K562 (cell line): ENCODE measurements at regions not wholly inside any gene's neighbourhood (a gene's known extent, or its start where the extent isn't known, plus 50 kb on each side); places are given as distances from the start of the nearest gene placed in this dataset.
A peak's percentile ranks its signal among the peaks of the same experiment; 100 is the strongest.
"Not testable (repeated sequence)": the region's sequence is repeated elsewhere in the genome, so short reads cannot be mapped to it uniquely, and the experiment has no call there.

Experiments used
- ATAC-seq: fragments of 200-7000 bp; cut with Tn5 transposase; 3 replicates; pipeline ENCODE4 v1.9.1; 2020; ENCODE audit warnings: moderate library complexity
- BruUV-seq: library from RNA; stranded (reverse); fragments of 400-500 nt; replicated peaks from 2 replicates; lab custom pipeline; 2021; lab: Mats Ljungman, UMichigan
- CTCF ChIA-PET: fragments of 300-600 bp; formaldehyde crosslinking; extraction: SDS; loops from one replicate; lab custom pipeline; 2021; ENCODE audit warnings: low intra/inter-chr PET ratio; lab: Yijun Ruan, JAX
- POLR2A ChIA-PET: fragments of 300-600, 350-650 bp; sonication (Branson Sonifier 250); formaldehyde crosslinking; extraction: SDS; loops from one replicate; lab custom pipeline; 2021; ENCODE audit warnings: antibody characterized with exemption, inconsistent platforms; lab: Yijun Ruan, JAX
- DNase-seq, 4 experiments: peaks; one replicate each; pipeline versions ENCODE4 v3.0.0 to v3.0.0-alpha.2; 2011 to 2018; ENCODE audit warnings: low spot score in 3 of 4, mixed read lengths in 3 of 4; ENCODE audit errors: extremely low read depth in 1 of 4
- FAIRE-seq: peaks from 2 replicates; lab custom pipeline; 2011; peaks lifted over from hg19 to GRCh38; lab: Jason Lieb, UNC
- H2AFZ ChIP-seq: 2 replicates; pipeline ENCODE4 v1.6.0; 2011; ENCODE audit warnings: low read depth, low read length, control low read depth, inconsistent platforms
- H3K27ac ChIP-seq: fragments of 200-600 bp; 3 replicates; pipeline ENCODE4 v1.8.0; 2011; ENCODE audit warnings: low read depth, mild to moderate bottlenecking, control low read depth, inconsistent platforms, low read length, moderate library complexity, mixed read lengths; ENCODE audit errors: extremely low read depth
- H3K27me3 ChIP-seq, 2 experiments: fragments of 300-600 bp in 1 of 2; 2 replicates in 1 of 2; 3 replicates in 1 of 2; pipeline versions ENCODE4 v1.6.0 to v1.8.0; 2011; ENCODE audit warnings: inconsistent platforms in 2 of 2, low read length in 2 of 2, mild to moderate bottlenecking in 1 of 2, mixed read lengths in 1 of 2, moderate library complexity in 1 of 2; ENCODE audit not compliant: control insufficient read depth in 2 of 2, insufficient read depth in 2 of 2
- H3K36me3 ChIP-seq: fragments of 300-600 bp; 3 replicates; pipeline ENCODE4 v1.8.0; 2011; ENCODE audit warnings: mild to moderate bottlenecking, low read length, inconsistent platforms; ENCODE audit not compliant: control insufficient read depth, insufficient read depth
- H3K4me1 ChIP-seq, 2 experiments: fragments of 200-600 bp in 1 of 2; replicated peaks in 1 of 2; 2 replicates in 1 of 2; 3 replicates in 1 of 2; pipeline versions ENCODE4 v1.5.1 to v1.8.0; 2011; ENCODE audit warnings: inconsistent platforms in 2 of 2, low read length in 2 of 2, mild to moderate bottlenecking in 1 of 2, mixed read lengths in 1 of 2, moderate library complexity in 1 of 2; ENCODE audit not compliant: control insufficient read depth in 2 of 2, insufficient read depth in 2 of 2
- H3K4me2 ChIP-seq: 2 replicates; pipeline ENCODE4 v1.6.1; 2011; ENCODE audit warnings: low read length, control low read depth, inconsistent platforms, mixed read lengths; ENCODE audit not compliant: insufficient read depth
- H3K4me3 ChIP-seq: fragments of 200-600 bp; sonication (generic), shearing (Covaris generic); 2 replicates; pipeline ENCODE4 v1.5.1; 2016; ENCODE audit warnings: control low read depth, inconsistent platforms
- H3K79me2 ChIP-seq: fragments of 200-600 bp; 3 replicates; pipeline ENCODE4 v1.8.0; 2011; ENCODE audit warnings: low read length, inconsistent platforms; ENCODE audit not compliant: control insufficient read depth, insufficient read depth
- H3K9ac ChIP-seq, 2 experiments: 2 replicates each; pipeline versions ENCODE4 v1.6.0 to v1.6.1; 2011; ENCODE audit warnings: low read depth in 2 of 2, low read length in 2 of 2, control low read depth in 1 of 2, inconsistent platforms in 1 of 2, mild to moderate bottlenecking in 1 of 2, mixed read lengths in 1 of 2; ENCODE audit not compliant: insufficient read depth in 1 of 2
- H3K9me1 ChIP-seq: one replicate; pipeline ENCODE4 v1.6.0; 2011; ENCODE audit warnings: inconsistent platforms, mild to moderate bottlenecking, low read length, moderate library complexity; ENCODE audit not compliant: control insufficient read depth, insufficient read depth
- H3K9me3 ChIP-seq: replicated peaks from 2 replicates; pipeline ENCODE4 v1.5.1; 2011; ENCODE audit warnings: low read depth, low read length, inconsistent platforms; ENCODE audit not compliant: control insufficient read depth, insufficient read depth
- H4K20me1 ChIP-seq: replicated peaks from 2 replicates; pipeline ENCODE4 v1.6.1; 2011; ENCODE audit warnings: low read length, inconsistent platforms, mixed read lengths; ENCODE audit not compliant: control insufficient read depth, insufficient read depth
- WGBS: fragments of 100-300 bp; shearing (Covaris generic); methylation state at CpG from one replicate; pipeline ENCODE4 v1.1.6; 2016; ENCODE audit warnings: low coverage, mixed read lengths; ENCODE audit not compliant: insufficient coverage; ENCODE audit errors: missing lambda C conversion rate; 5-methylcytosine and 5-hydroxymethylcytosine counted together
- in situ Hi-C: fragments of 300-500 bp; cut with MboI; formaldehyde crosslinking; loops from 4 replicates; pipeline ENCODE4 v1.15.0; 2018; ENCODE audit warnings: inconsistent platforms, mixed read lengths
- intact Hi-C: fragments of 100-400 bp; cut with micrococcal nuclease; formaldehyde crosslinking; loops from 2 replicates; pipeline ENCODE4 v1.14.2; 2022

- in situ Hi-C loops: loop anchor here (5.0 kb wide), 1 partner anchor 783 kb away; no protein-coding TSS in a partner anchor
- H3K4me3 ChIP-seq, H2AFZ ChIP-seq, CTCF ChIA-PET, H3K27me3 ChIP-seq, H3K36me3 ChIP-seq, ATAC-seq, intact Hi-C loops, BruUV-seq, POLR2A ChIA-PET, H3K9ac ChIP-seq, FAIRE-seq, H3K4me2 ChIP-seq, H3K27ac ChIP-seq, H3K9me3 ChIP-seq, H4K20me1 ChIP-seq, H3K79me2 ChIP-seq, H3K9me1 ChIP-seq: not testable (repeated sequence)
- DNase-seq: peak in 3 of 4 experiments; percentile 2 to 20 (median 13)
- 3% methylated on average over 17 of the region's 17 CpGs for WGBS
- peaks cover 0 to 26% of the 10 kb centered on the region in 2 experiments; a peak in 1 of 5 replicates for H3K4me1 ChIP-seq
Observed at GRCh38 chr15:20339086-20339791, 202.4 kb downstream of the GOLGA6L6 start.

- POLR2A ChIA-PET, BruUV-seq, FAIRE-seq: not testable (repeated sequence)
Observed at GRCh38 chr15:20338671-20339070, 202.9 kb downstream of the GOLGA6L6 start.

More at GRCh38 chr15:20338671-20339070, 202.9 kb downstream of the GOLGA6L6 start:
- H3K4me2 ChIP-seq, CTCF ChIA-PET, H3K9ac ChIP-seq, H2AFZ ChIP-seq, H3K27ac ChIP-seq, H3K27me3 ChIP-seq, DNase-seq, intact Hi-C loops, H4K20me1 ChIP-seq, ATAC-seq, H3K79me2 ChIP-seq, H3K4me3 ChIP-seq, H3K9me1 ChIP-seq, H3K36me3 ChIP-seq, H3K9me3 ChIP-seq: not testable (repeated sequence)
- 2% methylated on average over 13 of the region's 13 CpGs for WGBS
- H3K4me1 ChIP-seq: peaks cover 0 to 22% of the 10 kb centered on the region in 2 experiments; a peak in 1 of 5 replicates
- in situ Hi-C loops: loop anchor here (5.0 kb wide), 1 partner anchor 784 kb away; no protein-coding TSS in a partner anchor
